ENCODE measurements at regions not wholly inside any gene's neighbourhood (a gene's known extent, or its start where the extent isn't known, plus 50 kb on each side); places are given as distances from the start of the nearest gene placed in this dataset.

GRCh38 chr11:134761926-134762247 is 349.8 kb upstream of the B3GAT1 start:
- no peak overlapping the region for H3K9ac ChIP-seq (ENCODE audit: low read length in 5 of 5)
- H3K27ac ChIP-seq (ENCODE audit: low read depth, low read length), result no peak overlapping the region
- H3K4me3 ChIP-seq (ENCODE audit: low read depth in 1 of 5, low read length in 5 of 5), result peak overlapping the region in 3 of 5 donors; percentile 11 to 24 (median 22)
- peaks cover 0 to 17% (median 10%) of the 10 kb centered on the region in 5 donors for H3K27me3 ChIP-seq (ENCODE audit: control insufficient read depth in 5 of 5, insufficient read depth in 4 of 5, low read length in 5 of 5)
- no peaks in the 10 kb centered on the region for H3K36me3 ChIP-seq (ENCODE audit: control insufficient read depth in 5 of 5, insufficient read depth in 5 of 5, low read length in 5 of 5)
- no peaks in the 10 kb centered on the region for H3K4me1 ChIP-seq (ENCODE audit: control insufficient read depth in 5 of 5, insufficient read depth in 5 of 5, low read length in 5 of 5)
- H3K9me3 ChIP-seq (ENCODE audit: control insufficient read depth in 5 of 5, low read length in 5 of 5), result no peaks in the 10 kb centered on the region

- H3K27me3 ChIP-seq (ENCODE audit: control insufficient read depth in 5 of 5, insufficient read depth in 4 of 5, low read length in 5 of 5), result peaks cover 0 to 17% (median 10%) of the 10 kb centered on the region in 5 donors
- no peaks in the 10 kb centered on the region for H3K4me1 ChIP-seq (ENCODE audit: control insufficient read depth in 5 of 5, insufficient read depth in 5 of 5, low read length in 5 of 5)
- H3K9me3 ChIP-seq (ENCODE audit: control insufficient read depth in 5 of 5, low read length in 5 of 5), result no peaks in the 10 kb centered on the region
- peak overlapping the region in 1 of 5 donors; percentile 22 for H3K4me3 ChIP-seq (ENCODE audit: low read depth in 1 of 5, low read length in 5 of 5)
- H3K9ac ChIP-seq (ENCODE audit: low read length in 5 of 5), result no peak overlapping the region
- H3K27ac ChIP-seq (ENCODE audit: low read depth, low read length), result no peak overlapping the region
- H3K36me3 ChIP-seq (ENCODE audit: control insufficient read depth in 5 of 5, insufficient read depth in 5 of 5, low read length in 5 of 5), result no peaks in the 10 kb centered on the region
Observed at GRCh38 chr11:134761386-134761785, 349.3 kb upstream of the B3GAT1 start.

- no peak overlapping the region for H3K4me3 ChIP-seq (ENCODE audit: low read depth in 1 of 5, low read length in 5 of 5)
- no peaks in the 10 kb centered on the region for H3K36me3 ChIP-seq (ENCODE audit: control insufficient read depth in 5 of 5, insufficient read depth in 5 of 5, low read length in 5 of 5)
- no peak overlapping the region for H3K9ac ChIP-seq (ENCODE audit: low read length in 5 of 5)
- H3K27ac ChIP-seq (ENCODE audit: low read depth, low read length), result no peak overlapping the region
- H3K4me1 ChIP-seq (ENCODE audit: control insufficient read depth in 5 of 5, insufficient read depth in 5 of 5, low read length in 5 of 5), result no peaks in the 10 kb centered on the region
- peaks cover 0 to 17% (median 8%) of the 10 kb centered on the region in 5 donors for H3K27me3 ChIP-seq (ENCODE audit: control insufficient read depth in 5 of 5, insufficient read depth in 4 of 5, low read length in 5 of 5)
- no peaks in the 10 kb centered on the region for H3K9me3 ChIP-seq (ENCODE audit: control insufficient read depth in 5 of 5, low read length in 5 of 5)
Observed at GRCh38 chr11:134760957-134761356, 348.9 kb upstream of the B3GAT1 start.

- Histone ChIP-seq H3K27ac (ENCODE audit: low read depth, low read length) (no peak overlapping the region), H3K9me3 (ENCODE audit: control insufficient read depth in 5 of 5, low read length in 5 of 5) (no peaks in the 10 kb centered on the region), H3K27me3 (ENCODE audit: control insufficient read depth in 5 of 5, insufficient read depth in 4 of 5, low read length in 5 of 5) (peaks cover 0 to 17% (median 6%) of the 10 kb centered on the region in 5 donors), H3K36me3 (ENCODE audit: control insufficient read depth in 5 of 5, insufficient read depth in 5 of 5, low read length in 5 of 5) (no peaks in the 10 kb centered on the region), H3K9ac (ENCODE audit: low read length in 5 of 5) (no peak overlapping the region), H3K4me3 (ENCODE audit: low read depth in 1 of 5, low read length in 5 of 5) (no peak overlapping the region), H3K4me1 (ENCODE audit: control insufficient read depth in 5 of 5, insufficient read depth in 5 of 5, low read length in 5 of 5) (no peaks in the 10 kb centered on the region)
Observed at GRCh38 chr11:134760299-134760698, 348.3 kb upstream of the B3GAT1 start.

GRCh38 chr11:134759855-134760254 is 347.8 kb upstream of the B3GAT1 start:
- Histone ChIP-seq H3K27ac (ENCODE audit: low read depth, low read length) (no peak overlapping the region), H3K4me1 (ENCODE audit: control insufficient read depth in 5 of 5, insufficient read depth in 5 of 5, low read length in 5 of 5) (no peaks in the 10 kb centered on the region), H3K36me3 (ENCODE audit: control insufficient read depth in 5 of 5, insufficient read depth in 5 of 5, low read length in 5 of 5) (no peaks in the 10 kb centered on the region), H3K27me3 (ENCODE audit: control insufficient read depth in 5 of 5, insufficient read depth in 4 of 5, low read length in 5 of 5) (peaks cover 0 to 17% (median 6%) of the 10 kb centered on the region in 5 donors), H3K9me3 (ENCODE audit: control insufficient read depth in 5 of 5, low read length in 5 of 5) (no peaks in the 10 kb centered on the region), H3K9ac (ENCODE audit: low read length in 5 of 5) (no peak overlapping the region), H3K4me3 (ENCODE audit: low read depth in 1 of 5, low read length in 5 of 5) (no peak overlapping the region)

- Histone ChIP-seq H3K36me3 (ENCODE audit: control insufficient read depth in 5 of 5, insufficient read depth in 5 of 5, low read length in 5 of 5) (no peaks in the 10 kb centered on the region), H3K4me1 (ENCODE audit: control insufficient read depth in 5 of 5, insufficient read depth in 5 of 5, low read length in 5 of 5) (no peaks in the 10 kb centered on the region), H3K27me3 (ENCODE audit: control insufficient read depth in 5 of 5, insufficient read depth in 4 of 5, low read length in 5 of 5) (peaks cover 0 to 12% (median 5%) of the 10 kb centered on the region in 5 donors), H3K9me3 (ENCODE audit: control insufficient read depth in 5 of 5, low read length in 5 of 5) (no peaks in the 10 kb centered on the region), H3K4me3 (ENCODE audit: low read depth in 1 of 5, low read length in 5 of 5) (no peak overlapping the region), H3K27ac (ENCODE audit: low read depth, low read length) (no peak overlapping the region), H3K9ac (ENCODE audit: low read length in 5 of 5) (no peak overlapping the region)
Observed at GRCh38 chr11:134759274-134759673, 347.2 kb upstream of the B3GAT1 start.

GRCh38 chr11:134758342-134758931 is 346.4 kb upstream of the B3GAT1 start:
- Histone ChIP-seq H3K4me1 (ENCODE audit: control insufficient read depth in 5 of 5, insufficient read depth in 5 of 5, low read length in 5 of 5) (no peaks in the 10 kb centered on the region), H3K9me3 (ENCODE audit: control insufficient read depth in 5 of 5, low read length in 5 of 5) (no peaks in the 10 kb centered on the region), H3K4me3 (ENCODE audit: low read depth in 1 of 5, low read length in 5 of 5) (no peak overlapping the region), H3K9ac (ENCODE audit: low read length in 5 of 5) (no peak overlapping the region), H3K36me3 (ENCODE audit: control insufficient read depth in 5 of 5, insufficient read depth in 5 of 5, low read length in 5 of 5) (no peaks in the 10 kb centered on the region), H3K27me3 (ENCODE audit: control insufficient read depth in 5 of 5, insufficient read depth in 4 of 5, low read length in 5 of 5) (peaks cover 0 to 18% (median 8%) of the 10 kb centered on the region in 5 donors), H3K27ac (ENCODE audit: low read depth, low read length) (no peak overlapping the region)

- Histone ChIP-seq H3K27ac (ENCODE audit: low read depth, low read length) (no peak overlapping the region), H3K9me3 (ENCODE audit: control insufficient read depth in 5 of 5, low read length in 5 of 5) (no peaks in the 10 kb centered on the region), H3K4me3 (ENCODE audit: low read depth in 1 of 5, low read length in 5 of 5) (no peak overlapping the region), H3K9ac (ENCODE audit: low read length in 5 of 5) (no peak overlapping the region), H3K4me1 (ENCODE audit: control insufficient read depth in 5 of 5, insufficient read depth in 5 of 5, low read length in 5 of 5) (no peaks in the 10 kb centered on the region), H3K36me3 (ENCODE audit: control insufficient read depth in 5 of 5, insufficient read depth in 5 of 5, low read length in 5 of 5) (no peaks in the 10 kb centered on the region), H3K27me3 (ENCODE audit: control insufficient read depth in 5 of 5, insufficient read depth in 4 of 5, low read length in 5 of 5) (peaks cover 0 to 18% (median 8%) of the 10 kb centered on the region in 5 donors)
Observed at GRCh38 chr11:134757633-134758032, 345.6 kb upstream of the B3GAT1 start.

- no peaks in the 10 kb centered on the region for H3K4me1 ChIP-seq (ENCODE audit: control insufficient read depth in 5 of 5, insufficient read depth in 5 of 5, low read length in 5 of 5)
- H3K27me3 ChIP-seq (ENCODE audit: control insufficient read depth in 5 of 5, insufficient read depth in 4 of 5, low read length in 5 of 5), result peaks cover 0 to 18% (median 8%) of the 10 kb centered on the region in 5 donors
- no peaks in the 10 kb centered on the region for H3K36me3 ChIP-seq (ENCODE audit: control insufficient read depth in 5 of 5, insufficient read depth in 5 of 5, low read length in 5 of 5)
- H3K9ac ChIP-seq (ENCODE audit: low read length in 5 of 5), result no peak overlapping the region
- H3K9me3 ChIP-seq (ENCODE audit: control insufficient read depth in 5 of 5, low read length in 5 of 5), result no peaks in the 10 kb centered on the region
- no peak overlapping the region for H3K27ac ChIP-seq (ENCODE audit: low read depth, low read length)
- H3K4me3 ChIP-seq (ENCODE audit: low read depth in 1 of 5, low read length in 5 of 5), result no peak overlapping the region
Observed at GRCh38 chr11:134756811-134757540, 344.9 kb upstream of the B3GAT1 start.

- no peaks in the 10 kb centered on the region for H3K36me3 ChIP-seq (ENCODE audit: control insufficient read depth in 5 of 5, insufficient read depth in 5 of 5, low read length in 5 of 5)
- H3K4me1 ChIP-seq (ENCODE audit: control insufficient read depth in 5 of 5, insufficient read depth in 5 of 5, low read length in 5 of 5), result no peaks in the 10 kb centered on the region
- no peak overlapping the region for H3K4me3 ChIP-seq (ENCODE audit: low read depth in 1 of 5, low read length in 5 of 5)
- peaks cover 0 to 18% (median 8%) of the 10 kb centered on the region in 5 donors for H3K27me3 ChIP-seq (ENCODE audit: control insufficient read depth in 5 of 5, insufficient read depth in 4 of 5, low read length in 5 of 5)
- H3K9ac ChIP-seq (ENCODE audit: low read length in 5 of 5), result no peak overlapping the region
- no peaks in the 10 kb centered on the region for H3K9me3 ChIP-seq (ENCODE audit: control insufficient read depth in 5 of 5, low read length in 5 of 5)
- H3K27ac ChIP-seq (ENCODE audit: low read depth, low read length), result no peak overlapping the region
Observed at GRCh38 chr11:134755535-134755934, 343.5 kb upstream of the B3GAT1 start.
